Caco-2 (cell line): ENCODE measurements at regions not wholly inside any gene's neighbourhood (a gene's known extent, or its start where the extent isn't known, plus 50 kb on each side); places are given as distances from the start of the nearest gene placed in this dataset.

Experiments used
- BruUV-seq: library from RNA; stranded (reverse); fragments of 400-500 nt; replicated peaks from 2 replicates; lab custom pipeline; 2021; lab: Mats Ljungman, UMichigan
- CTCF ChIA-PET: fragments of 300-600 bp; sonication (Branson Sonifier 250); formaldehyde crosslinking; loops from one replicate; lab custom pipeline; 2022; ENCODE audit warnings: antibody characterized with exemption; lab: Charles Lee
- POLR2A ChIA-PET: fragments of 300-600 bp; sonication (Branson Sonifier 250); formaldehyde crosslinking; loops from one replicate; lab custom pipeline; 2022; ENCODE audit warnings: antibody characterized with exemption; lab: Charles Lee
- DNase-seq, 2 experiments: peaks; one replicate each; pipeline versions ENCODE4 v3.0.0 to v3.0.0-alpha.2; 2020 to 2022
- H3K27me3 ChIP-seq: replicated peaks from 2 replicates; pipeline ENCODE4 v1.6.0; 2011; ENCODE audit warnings: low read length; ENCODE audit not compliant: control insufficient read depth, insufficient read depth
- H3K36me3 ChIP-seq: 2 replicates; pipeline ENCODE4 v1.5.1; 2011; ENCODE audit warnings: low read length; ENCODE audit not compliant: control insufficient read depth, insufficient read depth
- H3K4me1 ChIP-seq: fragments of 250-450 bp; sonication (Bioruptor Pico); 2 replicates; pipeline ENCODE4 v1.5.1; 2020; ENCODE audit warnings: mild to moderate bottlenecking
- H3K4me3 ChIP-seq: 2 replicates; pipeline ENCODE4 v1.5.1; 2011; ENCODE audit warnings: low read depth, mild to moderate bottlenecking, control low read depth, low read length
- H3K9me3 ChIP-seq: fragments of 250-450 bp; sonication (Bioruptor Pico); 2 replicates; pipeline ENCODE4 v1.5.1; 2020; ENCODE audit warnings: mild to moderate bottlenecking, moderate library complexity
- H3K27ac Mint-ChIP-seq: one replicate; pipeline ENCODE4 v1.8.0; 2022; ENCODE audit warnings: mixed read lengths; ENCODE audit not compliant: unreplicated experiment
- H3K27me3 Mint-ChIP-seq: one replicate; pipeline ENCODE4 v1.8.0; 2022; ENCODE audit warnings: mixed read lengths; ENCODE audit not compliant: insufficient read depth, unreplicated experiment
- H3K36me3 Mint-ChIP-seq: one replicate; pipeline ENCODE4 v1.8.0; 2022; ENCODE audit warnings: mild to moderate bottlenecking, mixed read lengths; ENCODE audit not compliant: insufficient read depth, unreplicated experiment
- H3K4me1 Mint-ChIP-seq: one replicate; pipeline ENCODE4 v1.8.0; 2022; ENCODE audit warnings: low read depth, mixed read lengths; ENCODE audit not compliant: unreplicated experiment
- H3K4me3 Mint-ChIP-seq: one replicate; pipeline ENCODE4 v1.8.0; 2022; ENCODE audit warnings: mild to moderate bottlenecking, moderate library complexity, mixed read lengths; ENCODE audit not compliant: unreplicated experiment
- H3K9me3 Mint-ChIP-seq: one replicate; pipeline ENCODE4 v1.8.0; 2022; ENCODE audit warnings: mixed read lengths; ENCODE audit not compliant: unreplicated experiment
- intact Hi-C: fragments of 100-400 bp; cut with micrococcal nuclease; formaldehyde crosslinking; loops from one replicate; pipeline ENCODE4 v1.10.0; 2022; ENCODE audit not compliant: unreplicated experiment
- TF ChIP-seq, protein P1 (sequence below), 2 experiments: fragments of 200-600 bp in 1 of 2; IDR thresholded peaks; 1 replicate in 1 of 2; 2 replicates in 1 of 2; pipeline versions ENCODE4 v1.5.1 to v1.8.0; 2011 to 2022; ENCODE audit warnings: antibody characterized with exemption in 1 of 2, control low read depth in 1 of 2, inconsistent platforms in 1 of 2, low read depth in 1 of 2, low read length in 1 of 2, mild to moderate bottlenecking in 1 of 2, moderate library complexity in 1 of 2; ENCODE audit not compliant: insufficient read depth in 1 of 2, severe bottlenecking in 1 of 2, unreplicated experiment in 1 of 2

DNA sequence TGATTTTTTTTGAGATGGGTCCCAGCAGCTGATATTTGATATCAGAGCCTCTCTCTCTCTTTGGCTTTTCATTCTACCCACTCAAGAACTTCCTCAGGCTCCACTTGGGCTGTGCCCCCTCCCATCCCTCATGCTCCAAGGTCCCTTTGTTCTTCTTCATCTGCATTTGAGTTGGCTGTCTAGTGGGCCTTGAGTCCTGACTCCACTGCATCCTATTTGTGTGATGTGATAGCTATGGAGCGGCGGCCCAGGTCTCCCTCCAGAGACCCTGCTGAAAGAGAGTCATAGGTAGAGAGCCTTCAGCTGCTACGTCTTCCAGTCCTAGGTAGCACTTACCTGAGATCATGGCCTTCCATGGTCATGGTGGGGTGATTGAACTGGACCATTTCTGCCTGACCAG, 123.1 kb upstream of the VRK1 start:
- BruUV-seq, result no TSS peak
- H3K9me3 ChIP-seq, result no peaks in the 10 kb centered on the region
- no peaks in the 10 kb centered on the region for H3K9me3 Mint-ChIP-seq
- H3K4me1 Mint-ChIP-seq, result no peaks in the 10 kb centered on the region
- H3K27me3 Mint-ChIP-seq, result peaks cover 21% of the 10 kb centered on the region
- no peak overlapping the region for H3K27ac Mint-ChIP-seq
- no peak overlapping the region for H3K4me3 Mint-ChIP-seq
- intact Hi-C loops, result no loop called here
- no peaks in the 10 kb centered on the region for H3K4me1 ChIP-seq
- H3K36me3 ChIP-seq, result no peaks in the 10 kb centered on the region
- H3K27me3 ChIP-seq, result peaks cover 1% of the 10 kb centered on the region; the same call in 1 of the 2 replicates
- POLR2A ChIA-PET, result no interaction called here
- no peak for DNase-seq
- CTCF ChIA-PET, result no interaction called here
- no peak overlapping the region for H3K4me3 ChIP-seq
- TF ChIP-seq, protein P1, sequence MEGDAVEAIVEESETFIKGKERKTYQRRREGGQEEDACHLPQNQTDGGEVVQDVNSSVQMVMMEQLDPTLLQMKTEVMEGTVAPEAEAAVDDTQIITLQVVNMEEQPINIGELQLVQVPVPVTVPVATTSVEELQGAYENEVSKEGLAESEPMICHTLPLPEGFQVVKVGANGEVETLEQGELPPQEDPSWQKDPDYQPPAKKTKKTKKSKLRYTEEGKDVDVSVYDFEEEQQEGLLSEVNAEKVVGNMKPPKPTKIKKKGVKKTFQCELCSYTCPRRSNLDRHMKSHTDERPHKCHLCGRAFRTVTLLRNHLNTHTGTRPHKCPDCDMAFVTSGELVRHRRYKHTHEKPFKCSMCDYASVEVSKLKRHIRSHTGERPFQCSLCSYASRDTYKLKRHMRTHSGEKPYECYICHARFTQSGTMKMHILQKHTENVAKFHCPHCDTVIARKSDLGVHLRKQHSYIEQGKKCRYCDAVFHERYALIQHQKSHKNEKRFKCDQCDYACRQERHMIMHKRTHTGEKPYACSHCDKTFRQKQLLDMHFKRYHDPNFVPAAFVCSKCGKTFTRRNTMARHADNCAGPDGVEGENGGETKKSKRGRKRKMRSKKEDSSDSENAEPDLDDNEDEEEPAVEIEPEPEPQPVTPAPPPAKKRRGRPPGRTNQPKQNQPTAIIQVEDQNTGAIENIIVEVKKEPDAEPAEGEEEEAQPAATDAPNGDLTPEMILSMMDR (IDR thresholded peaks at IDR 0.05; ENCODE audit: insufficient read depth in 1 of 2, low read depth in 1 of 2, low read length in 1 of 2, severe bottlenecking in 1 of 2, unreplicated experiment in 1 of 2), result no peak
- no peaks in the 10 kb centered on the region for H3K36me3 Mint-ChIP-seq

DNA sequence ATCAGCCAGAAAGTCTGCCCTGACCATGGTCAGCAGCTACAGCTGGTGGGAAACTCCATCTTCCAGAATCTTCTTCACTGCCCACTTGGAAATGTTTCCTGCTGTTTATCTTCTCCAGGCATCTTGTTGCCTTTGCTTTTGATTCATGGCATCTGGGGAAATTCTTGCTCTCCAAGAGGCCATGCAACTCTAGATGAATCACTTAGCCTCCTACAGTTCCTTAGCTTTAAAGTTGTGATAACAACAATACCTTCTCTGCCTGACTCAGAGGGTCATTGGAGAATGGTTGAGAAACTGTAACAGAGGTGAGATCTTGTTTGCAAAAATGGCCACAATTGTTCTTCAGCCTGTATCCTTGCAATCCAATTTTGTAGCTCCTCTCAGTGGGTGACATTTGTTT, 121.0 kb upstream of the VRK1 start:
- POLR2A ChIA-PET, result no interaction called here
- Mint-ChIP-seq H3K27me3 (peaks cover 14% of the 10 kb centered on the region), H3K36me3 (no peaks in the 10 kb centered on the region), H3K27ac (no peak overlapping the region), H3K4me3 (no peak overlapping the region), H3K4me1 (no peaks in the 10 kb centered on the region), H3K9me3 (no peaks in the 10 kb centered on the region)
- no peaks in the 10 kb centered on the region; the same call in 1 of the 2 replicates for H3K27me3 ChIP-seq
- H3K36me3 ChIP-seq, result no peaks in the 10 kb centered on the region
- H3K9me3 ChIP-seq, result no peaks in the 10 kb centered on the region
- CTCF ChIA-PET, result no interaction called here
- DNase-seq, result no peak
- BruUV-seq, result no TSS peak
- H3K4me3 ChIP-seq, result no peak overlapping the region
- no peaks in the 10 kb centered on the region for H3K4me1 ChIP-seq
- TF ChIP-seq, protein P1 (IDR thresholded peaks at IDR 0.05; ENCODE audit: insufficient read depth in 1 of 2, low read depth in 1 of 2, low read length in 1 of 2, severe bottlenecking in 1 of 2, unreplicated experiment in 1 of 2), result no peak
- intact Hi-C loops, result no loop called here

DNA sequence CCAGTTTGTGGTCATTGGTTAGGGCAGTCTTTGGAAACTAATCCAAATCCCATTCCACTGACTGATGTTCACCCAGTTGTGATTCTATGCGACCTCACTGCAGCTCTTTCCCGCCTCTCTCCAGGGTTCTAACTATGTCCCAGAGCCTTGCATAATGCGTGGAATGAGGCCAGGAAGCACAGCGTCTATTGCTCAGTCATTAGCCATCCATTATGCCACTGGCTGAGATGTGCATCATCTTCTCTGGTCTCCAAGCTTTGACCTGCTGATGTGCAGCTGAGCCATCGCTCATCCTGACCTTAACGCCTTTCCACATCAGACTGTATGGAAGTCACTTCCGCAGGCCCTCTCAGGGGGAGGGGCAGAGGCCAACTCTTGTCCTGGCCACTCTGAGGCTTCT, 115.4 kb upstream of the VRK1 start:
- Histone ChIP-seq H3K27me3 (no peaks in the 10 kb centered on the region; the same call in 1 of the 2 replicates), H3K36me3 (no peaks in the 10 kb centered on the region), H3K4me3 (no peak overlapping the region), H3K9me3 (no peaks in the 10 kb centered on the region), H3K4me1 (no peaks in the 10 kb centered on the region)
- Mint-ChIP-seq H3K9me3 (no peaks in the 10 kb centered on the region), H3K27me3 (peaks cover 16% of the 10 kb centered on the region), H3K4me3 (no peak overlapping the region), H3K27ac (no peak overlapping the region), H3K4me1 (no peaks in the 10 kb centered on the region), H3K36me3 (no peaks in the 10 kb centered on the region)
- intact Hi-C loops, result no loop called here
- CTCF ChIA-PET, result no interaction called here
- POLR2A ChIA-PET, result no interaction called here
- TF ChIP-seq, protein P1 (IDR thresholded peaks at IDR 0.05; ENCODE audit: insufficient read depth in 1 of 2, low read depth in 1 of 2, low read length in 1 of 2, severe bottlenecking in 1 of 2, unreplicated experiment in 1 of 2), result no peak
- DNase-seq, result no peak
- no TSS peak for BruUV-seq
